Fibroblast of lung (primary cell): ENCODE measurements at regions not wholly inside any gene's neighbourhood (a gene's known extent, or its start where the extent isn't known, plus 50 kb on each side); places are given as distances from the start of the nearest gene placed in this dataset.
A peak's percentile ranks its signal among the peaks of the same experiment; 100 is the strongest.
"Not testable (repeated sequence)": the region's sequence is repeated elsewhere in the genome, so short reads cannot be mapped to it uniquely, and the experiment has no call there.

Source experiments
- DNase-seq, 2 donors: peaks; one replicate each; pipeline versions ENCODE4 v3.0.0 to v3.0.0-alpha.2; 2010; ENCODE audit warnings: low read depth in 2 of 2
- H2AFZ ChIP-seq: 2 replicates; pipeline ENCODE4 v1.5.1; 2012; ENCODE audit warnings: low read length, control low read depth, inconsistent platforms
- H3K27ac ChIP-seq: 2 replicates; pipeline ENCODE4 v1.5.1; 2011; ENCODE audit warnings: low read length, control low read depth; ENCODE audit not compliant: insufficient read depth
- H3K27me3 ChIP-seq: 2 replicates; pipeline ENCODE4 v1.5.1; 2011; ENCODE audit warnings: mild to moderate bottlenecking, low read length; ENCODE audit not compliant: control insufficient read depth, insufficient read depth
- H3K36me3 ChIP-seq: 2 replicates; pipeline ENCODE4 v1.5.1; 2011; ENCODE audit warnings: low read length; ENCODE audit not compliant: control insufficient read depth, insufficient read depth
- H3K4me1 ChIP-seq: 2 replicates; pipeline ENCODE4 v1.5.1; 2011; ENCODE audit warnings: low read length; ENCODE audit not compliant: control insufficient read depth, insufficient read depth; ENCODE audit errors: extremely low read depth
- H3K4me2 ChIP-seq: 2 replicates; pipeline ENCODE4 v1.5.1; 2011; ENCODE audit warnings: low read length, control low read depth; ENCODE audit not compliant: insufficient read depth; ENCODE audit errors: extremely low read depth
- H3K4me3 ChIP-seq, 4 experiments: fragments of 200-600 bp in 1 of 4; sonication (generic) in 1 of 4; replicated peaks in 1 of 4; 2 replicates each; pipeline ENCODE4 v1.5.1; 2011 to 2016; ENCODE audit warnings: low read length in 4 of 4, low read depth in 3 of 4, mild to moderate bottlenecking in 3 of 4, control low read depth in 2 of 4, inconsistent platforms in 1 of 4, mixed read lengths in 1 of 4; ENCODE audit not compliant: insufficient read depth in 1 of 4; ENCODE audit errors: control extremely low read depth in 1 of 4
- H3K79me2 ChIP-seq: 2 replicates; pipeline ENCODE4 v1.5.1; 2012; ENCODE audit warnings: mild to moderate bottlenecking, low read length, inconsistent platforms; ENCODE audit not compliant: control insufficient read depth, insufficient read depth
- H3K9ac ChIP-seq: 2 replicates; pipeline ENCODE4 v1.5.1; 2011; ENCODE audit warnings: mild to moderate bottlenecking, low read length, control low read depth; ENCODE audit not compliant: insufficient read depth
- H3K9me3 ChIP-seq: 2 replicates; pipeline ENCODE4 v1.5.1; 2012; ENCODE audit warnings: low read depth, low read length; ENCODE audit not compliant: control insufficient read depth, insufficient read depth
- H4K20me1 ChIP-seq: 2 replicates; pipeline ENCODE4 v1.5.1; 2011; ENCODE audit warnings: low read length; ENCODE audit not compliant: control insufficient read depth, insufficient read depth; ENCODE audit errors: extremely low read depth
- EZH2 ChIP-seq: IDR thresholded peaks from 2 replicates; pipeline ENCODE4 v1.5.1; 2012; ENCODE audit warnings: low read length, control low read depth, mild to moderate bottlenecking; ENCODE audit errors: missing control alignments
- TF ChIP-seq, protein P1 (sequence below), 2 donors: IDR thresholded peaks in 1 of 2; conservative IDR thresholded peaks in 1 of 2; 1 replicate in 1 of 2; 2 replicates in 1 of 2; pipeline ENCODE4 v1.5.1; 2011 to 2012; ENCODE audit warnings: low read length in 2 of 2, control low read depth in 1 of 2, inconsistent platforms in 1 of 2, low read depth in 1 of 2, mild to moderate bottlenecking in 1 of 2

DNA sequence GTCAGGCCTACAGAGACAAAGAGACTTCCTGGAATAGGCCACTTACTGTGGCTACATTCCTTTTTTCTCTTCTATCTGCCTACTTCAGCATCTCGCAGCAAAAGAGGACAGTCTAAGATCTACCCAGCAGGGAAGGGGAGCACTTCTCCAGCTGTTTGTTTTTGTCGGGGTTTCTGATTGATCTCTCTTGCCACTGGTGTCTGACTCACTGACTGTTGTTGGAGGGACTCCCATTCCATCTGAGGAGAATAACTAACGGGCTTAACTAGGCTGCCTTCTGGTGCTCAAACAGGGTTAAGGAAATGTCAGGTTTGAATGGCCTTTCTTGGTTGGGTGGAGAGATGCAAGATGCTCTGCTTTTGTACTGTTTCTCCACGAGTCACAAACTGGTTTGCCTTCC is 100.2 kb upstream of the TMEM164 start:
- Histone ChIP-seq H3K79me2 (no peaks in the 10 kb centered on the region), H3K27me3 (no peaks in the 10 kb centered on the region), H3K9me3 (no peaks in the 10 kb centered on the region), H2AFZ (no peak overlapping the region), H3K4me1 (no peaks in the 10 kb centered on the region), H3K27ac (no peak overlapping the region), H3K9ac (no peak overlapping the region), H3K36me3 (no peaks in the 10 kb centered on the region), H3K4me3 (no peak overlapping the region), H3K4me2 (no peak overlapping the region), H4K20me1 (no peaks in the 10 kb centered on the region)
- TF ChIP-seq, protein P1, sequence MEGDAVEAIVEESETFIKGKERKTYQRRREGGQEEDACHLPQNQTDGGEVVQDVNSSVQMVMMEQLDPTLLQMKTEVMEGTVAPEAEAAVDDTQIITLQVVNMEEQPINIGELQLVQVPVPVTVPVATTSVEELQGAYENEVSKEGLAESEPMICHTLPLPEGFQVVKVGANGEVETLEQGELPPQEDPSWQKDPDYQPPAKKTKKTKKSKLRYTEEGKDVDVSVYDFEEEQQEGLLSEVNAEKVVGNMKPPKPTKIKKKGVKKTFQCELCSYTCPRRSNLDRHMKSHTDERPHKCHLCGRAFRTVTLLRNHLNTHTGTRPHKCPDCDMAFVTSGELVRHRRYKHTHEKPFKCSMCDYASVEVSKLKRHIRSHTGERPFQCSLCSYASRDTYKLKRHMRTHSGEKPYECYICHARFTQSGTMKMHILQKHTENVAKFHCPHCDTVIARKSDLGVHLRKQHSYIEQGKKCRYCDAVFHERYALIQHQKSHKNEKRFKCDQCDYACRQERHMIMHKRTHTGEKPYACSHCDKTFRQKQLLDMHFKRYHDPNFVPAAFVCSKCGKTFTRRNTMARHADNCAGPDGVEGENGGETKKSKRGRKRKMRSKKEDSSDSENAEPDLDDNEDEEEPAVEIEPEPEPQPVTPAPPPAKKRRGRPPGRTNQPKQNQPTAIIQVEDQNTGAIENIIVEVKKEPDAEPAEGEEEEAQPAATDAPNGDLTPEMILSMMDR (conservative IDR thresholded peaks at IDR 0.05 in 1 of 2, IDR thresholded peaks at IDR 0.05 in 1 of 2; ENCODE audit: low read depth in 1 of 2, low read length in 2 of 2): peak in 1 of 2 donors; percentile 8
- TF ChIP-seq EZH2: no peak
- DNase-seq: peak; percentile 60 to 71

DNA sequence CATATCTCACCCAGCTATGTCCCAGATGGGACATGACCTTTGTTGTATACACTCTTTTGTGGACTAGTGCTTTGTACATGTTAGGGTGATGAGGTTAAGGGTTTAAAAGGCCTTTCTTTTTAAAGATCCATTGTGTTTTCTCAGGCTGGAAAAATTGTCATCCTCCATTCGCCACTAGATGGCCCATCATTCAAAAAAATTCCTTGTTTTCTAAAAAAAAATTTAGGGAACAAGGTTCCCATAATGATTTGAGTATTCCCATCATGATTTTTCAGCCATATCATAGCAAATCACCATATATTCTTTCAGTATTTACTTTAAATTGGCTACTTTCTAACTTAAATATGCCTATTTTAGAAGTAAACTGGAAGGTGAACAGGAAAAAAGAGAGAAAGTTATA is 91.9 kb upstream of the TMEM164 start:
- no peak overlapping the region for H2AFZ ChIP-seq
- H3K27me3 ChIP-seq: no peaks in the 10 kb centered on the region
- H3K9me3 ChIP-seq: no peaks in the 10 kb centered on the region
- H3K27ac ChIP-seq: no peak overlapping the region
- no peaks in the 10 kb centered on the region for H3K36me3 ChIP-seq
- H3K9ac ChIP-seq: no peak overlapping the region
- DNase-seq: peak in 1 of 2 donors; percentile 18
- H4K20me1 ChIP-seq: no peaks in the 10 kb centered on the region
- no peak overlapping the region for H3K4me3 ChIP-seq
- H3K4me2 ChIP-seq: no peak overlapping the region
- no peaks in the 10 kb centered on the region for H3K79me2 ChIP-seq
- H3K4me1 ChIP-seq: no peaks in the 10 kb centered on the region
- TF ChIP-seq, protein P1 (conservative IDR thresholded peaks at IDR 0.05 in 1 of 2, IDR thresholded peaks at IDR 0.05 in 1 of 2; ENCODE audit: low read depth in 1 of 2, low read length in 2 of 2): peak; percentile 42 to 50
- no peak for TF ChIP-seq EZH2

DNA sequence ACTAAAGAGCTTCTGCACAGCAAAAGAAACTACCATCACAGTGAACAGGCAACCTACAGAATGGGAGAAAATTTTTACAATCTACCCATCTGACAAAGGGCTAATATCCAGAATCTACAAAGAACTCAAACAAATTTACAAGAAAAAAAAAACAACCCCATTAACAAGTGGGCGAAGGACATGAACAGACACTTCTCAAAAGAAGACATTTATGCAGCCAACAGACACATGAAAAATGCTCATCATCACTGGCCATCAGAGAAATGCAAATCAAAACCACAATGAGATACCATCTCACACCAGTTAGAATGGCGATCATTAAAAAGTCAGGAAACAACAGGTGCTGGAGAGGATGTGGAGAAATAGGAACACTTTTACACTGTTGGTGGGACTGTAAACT is 89.9 kb upstream of the TMEM164 start:
- H3K4me2 ChIP-seq, H4K20me1 ChIP-seq, H2AFZ ChIP-seq, H3K9ac ChIP-seq, H3K4me3 ChIP-seq, H3K4me1 ChIP-seq, DNase-seq, H3K27me3 ChIP-seq, H3K27ac ChIP-seq, H3K9me3 ChIP-seq, H3K79me2 ChIP-seq, H3K36me3 ChIP-seq: not testable (repeated sequence)
